HEK293T (cell line): ENCODE measurements at regions not wholly inside any gene's neighbourhood (a gene's known extent, or its start where the extent isn't known, plus 50 kb on each side); places are given as distances from the start of the nearest gene placed in this dataset.

Experiments
- CTCF ChIA-PET: fragments of 350-600 bp; formaldehyde crosslinking; extraction: SDS; loops from one replicate; lab custom pipeline; 2021; ENCODE audit warnings: antibody characterized with exemption, inconsistent platforms; lab: Yijun Ruan, JAX
- POLR2A ChIA-PET: fragments of 350-600 bp; formaldehyde crosslinking; extraction: SDS; loops from one replicate; lab custom pipeline; 2020; ENCODE audit warnings: antibody characterized with exemption, inconsistent platforms; lab: Yijun Ruan, JAX
- DNase-seq: peaks from one replicate; pipeline ENCODE4 v3.0.0; 2012; ENCODE audit warnings: mixed read lengths; ENCODE audit errors: extremely low spot score
- ARNT ChIP-seq: fragments of 450-650 bp; IDR thresholded peaks from 2 replicates; pipeline ENCODE4 v1.6.1; 2017; ENCODE audit warnings: mild to moderate bottlenecking
- BHLHE40 ChIP-seq: fragments of 450-650 bp; IDR thresholded peaks from 2 replicates; pipeline ENCODE4 v1.6.1; 2016; ENCODE audit warnings: mild to moderate bottlenecking, moderate library complexity, borderline replicate concordance
- CTBP1 ChIP-seq: fragments of 450-650 bp; IDR thresholded peaks from 2 replicates; pipeline ENCODE4 v1.6.1; 2016; ENCODE audit warnings: borderline replicate concordance
- ELF4 ChIP-seq: fragments of 450-650 bp; IDR thresholded peaks from 2 replicates; pipeline ENCODE4 v1.6.1; 2017; ENCODE audit warnings: antibody characterized with exemption
- FOXA1 ChIP-seq: fragments of 450-650 bp; IDR thresholded peaks from 2 replicates; pipeline ENCODE4 v1.6.1; 2016; ENCODE audit warnings: mild to moderate bottlenecking
- FOXK2 ChIP-seq: fragments of 450-650 bp; IDR thresholded peaks from 2 replicates; pipeline ENCODE4 v1.6.1; 2016; ENCODE audit warnings: mild to moderate bottlenecking
- FOXM1 ChIP-seq: fragments of 450-650 bp; IDR thresholded peaks from 2 replicates; pipeline ENCODE4 v1.6.1; 2017; ENCODE audit warnings: mild to moderate bottlenecking, borderline replicate concordance
- HDGF ChIP-seq: fragments of 450-650 bp; IDR thresholded peaks from 2 replicates; pipeline ENCODE4 v1.6.1; 2017; ENCODE audit warnings: antibody characterized with exemption, borderline replicate concordance
- L3MBTL2 ChIP-seq: fragments of 450-650 bp; conservative IDR thresholded peaks from 2 replicates; pipeline ENCODE4 v1.6.1; 2016; ENCODE audit warnings: mild to moderate bottlenecking
- LEF1 ChIP-seq: fragments of 450-650 bp; IDR thresholded peaks from 2 replicates; pipeline ENCODE4 v1.6.1; 2017; ENCODE audit warnings: mild to moderate bottlenecking, borderline replicate concordance
- NFRKB ChIP-seq: fragments of 450-650 bp; IDR thresholded peaks from 2 replicates; pipeline ENCODE4 v1.6.1; 2016; ENCODE audit warnings: mild to moderate bottlenecking, moderate library complexity
- PKNOX1 ChIP-seq: fragments of 450-650 bp; IDR thresholded peaks from 2 replicates; pipeline ENCODE4 v1.6.1; 2016
- SP1 ChIP-seq: fragments of 450-650 bp; IDR thresholded peaks from 2 replicates; pipeline ENCODE4 v1.6.1; 2017
- SUZ12 ChIP-seq: fragments of 450-650 bp; IDR thresholded peaks from 2 replicates; pipeline ENCODE4 v1.6.1; 2016; ENCODE audit warnings: mild to moderate bottlenecking
- TARDBP ChIP-seq: fragments of 450-650 bp; IDR thresholded peaks from 2 replicates; pipeline ENCODE4 v1.6.1; 2016
- ZNF384 ChIP-seq: fragments of 450-650 bp; IDR thresholded peaks from 2 replicates; pipeline ENCODE4 v1.6.1; 2016

GRCh38 chr6:22830463-22830862, 261.1 kb downstream of the HDGFL1 start:
- CTCF ChIA-PET, result no interaction called here
- DNase-seq, result no peak
- TF ChIP-seq TARDBP (no peak), FOXM1 (no peak), HDGF (no peak), ELF4 (no peak), SUZ12 (no peak), SP1 (no peak), BHLHE40 (no peak), PKNOX1 (no peak), CTBP1 (no peak), ARNT (no peak), FOXK2 (no peak), LEF1 (no peak), FOXA1 (no peak), ZNF384 (no peak), NFRKB (no peak), L3MBTL2 (no peak)
- POLR2A ChIA-PET, result no interaction called here

- ChIA-PET POLR2A (no interaction called here), CTCF (no interaction called here)
- DNase-seq, result no peak
- no peak for TF ChIP-seq ZNF384
- TF ChIP-seq FOXA1, result no peak
- TF ChIP-seq BHLHE40, result no peak
- TF ChIP-seq CTBP1, result no peak
- TF ChIP-seq ARNT, result no peak
- TF ChIP-seq SUZ12, result no peak
- no peak for TF ChIP-seq FOXM1
- no peak for TF ChIP-seq NFRKB
- TF ChIP-seq HDGF, result no peak
- TF ChIP-seq SP1, result no peak
- TF ChIP-seq TARDBP, result no peak
- TF ChIP-seq FOXK2, result no peak
- no peak for TF ChIP-seq L3MBTL2
- TF ChIP-seq ELF4, result no peak
- no peak for TF ChIP-seq PKNOX1
- TF ChIP-seq LEF1, result no peak
These were observed 263.8 kb downstream of the HDGFL1 start for GRCh38 chr6:22833191-22833590.

- TF ChIP-seq FOXA1 (no peak), LEF1 (no peak), ARNT (no peak), BHLHE40 (no peak), ELF4 (no peak), SUZ12 (no peak), TARDBP (no peak), ZNF384 (no peak), PKNOX1 (no peak), FOXK2 (no peak), FOXM1 (no peak), SP1 (no peak), HDGF (no peak), CTBP1 (no peak), L3MBTL2 (no peak)
- POLR2A ChIA-PET, result no interaction called here
- CTCF ChIA-PET, result interaction anchor here (0.7 kb wide), 1 partner anchor 36 kb away, joined by 7 read pairs; no protein-coding TSS in a partner anchor
- DNase-seq, result no peak
These were observed 269.0 kb downstream of the HDGFL1 start for GRCh38 chr6:22838345-22838744.

- CTCF ChIA-PET, result no interaction called here
- DNase-seq, result no peak
- POLR2A ChIA-PET, result no interaction called here
- TF ChIP-seq LEF1 (no peak), FOXK2 (no peak), HDGF (no peak), FOXA1 (no peak), CTBP1 (no peak), PKNOX1 (no peak), SUZ12 (no peak), NFRKB (no peak), TARDBP (no peak), FOXM1 (no peak), SP1 (no peak), L3MBTL2 (no peak), ZNF384 (no peak), ARNT (no peak), ELF4 (no peak)
These were observed 276.1 kb downstream of the HDGFL1 start for GRCh38 chr6:22845467-22845866.

GRCh38 chr6:22848121-22848520, 278.8 kb downstream of the HDGFL1 start:
- no peak for DNase-seq
- POLR2A ChIA-PET, result no interaction called here
- TF ChIP-seq BHLHE40 (no peak), ZNF384 (no peak), TARDBP (no peak), PKNOX1 (no peak), ARNT (no peak), ELF4 (no peak), L3MBTL2 (no peak), HDGF (no peak), SUZ12 (no peak), FOXK2 (no peak), FOXA1 (no peak), LEF1 (no peak)
- CTCF ChIA-PET, result no interaction called here
